Mesendoderm (in vitro differentiated cells): ENCODE measurements at regions not wholly inside any gene's neighbourhood (a gene's known extent, or its start where the extent isn't known, plus 50 kb on each side); places are given as distances from the start of the nearest gene placed in this dataset.

Experiments
- DNase-seq: peaks from one replicate; pipeline ENCODE4 v3.0.0; 2013
- H2AK5ac ChIP-seq: 2 replicates; pipeline ENCODE4 v1.6.1; 2013; ENCODE audit warnings: low read length, inconsistent platforms
- H2BK120ac ChIP-seq: 2 replicates; pipeline ENCODE4 v1.6.1; 2013; ENCODE audit warnings: low read depth, mild to moderate bottlenecking, low read length, moderate library complexity, mixed read lengths
- H2BK15ac ChIP-seq: replicated peaks from 2 replicates; pipeline ENCODE4 v1.6.1; 2013; ENCODE audit warnings: low read depth, mild to moderate bottlenecking, moderate library complexity
- H2BK5ac ChIP-seq: 2 replicates; pipeline ENCODE4 v1.6.1; 2013; ENCODE audit warnings: low read length, inconsistent platforms
- H3K18ac ChIP-seq: 2 replicates; pipeline ENCODE4 v1.6.1; 2013; ENCODE audit warnings: mild to moderate bottlenecking, low read length, mixed read lengths
- H3K23ac ChIP-seq: one replicate; pipeline ENCODE4 v1.6.1; 2013; ENCODE audit warnings: low read length
- H3K27ac ChIP-seq: 2 replicates; pipeline ENCODE4 v1.5.1; 2013; ENCODE audit warnings: low read depth, mild to moderate bottlenecking, inconsistent platforms, low read length, moderate library complexity
- H3K27me3 ChIP-seq: 2 replicates; pipeline ENCODE4 v1.6.1; 2013; ENCODE audit warnings: low read length, control low read depth, mild to moderate bottlenecking, inconsistent platforms; ENCODE audit not compliant: insufficient read depth, poor library complexity
- H3K36me3 ChIP-seq: 2 replicates; pipeline ENCODE4 v1.6.1; 2013; ENCODE audit warnings: low read length, inconsistent platforms; ENCODE audit not compliant: control insufficient read depth, insufficient read depth
- H3K4ac ChIP-seq: one replicate; pipeline ENCODE4 v1.6.1; 2013; ENCODE audit warnings: low read depth, mild to moderate bottlenecking, low read length, moderate library complexity
- H3K4me1 ChIP-seq: 2 replicates; pipeline ENCODE4 v1.6.1; 2013; ENCODE audit warnings: low read depth, low read length, inconsistent platforms; ENCODE audit not compliant: control insufficient read depth
- H3K4me2 ChIP-seq: 2 replicates; pipeline ENCODE4 v1.6.1; 2013; ENCODE audit warnings: low read length
- H3K4me3 ChIP-seq: 2 replicates; pipeline ENCODE4 v1.5.1; 2013; ENCODE audit warnings: mild to moderate bottlenecking, low read length
- H3K56ac ChIP-seq: one replicate; pipeline ENCODE4 v1.6.1; 2013; ENCODE audit warnings: low read length
- H3K79me1 ChIP-seq: 2 replicates; pipeline ENCODE4 v1.6.1; 2013; ENCODE audit warnings: low read length, inconsistent platforms
- H3K79me2 ChIP-seq: 2 replicates; pipeline ENCODE4 v1.6.1; 2013; ENCODE audit warnings: mild to moderate bottlenecking, low read length; ENCODE audit not compliant: control insufficient read depth, insufficient read depth
- H3K9ac ChIP-seq: 2 replicates; pipeline ENCODE4 v1.6.1; 2013; ENCODE audit warnings: low read length, inconsistent platforms
- H4K5ac ChIP-seq: one replicate; pipeline ENCODE4 v1.6.1; 2013; ENCODE audit warnings: low read length
- H4K8ac ChIP-seq: one replicate; pipeline ENCODE4 v1.6.1; 2013; ENCODE audit warnings: low read depth, mild to moderate bottlenecking, control low read depth, low read length, moderate library complexity
- WGBS: extraction: QIAGEN DNeasy Blood & Tissue Kit; methylation state at CpG from one replicate; pipeline ENCODE4 v1.1.7; 2013; ENCODE audit warnings: low lambda C conversion rate, missing lambda C conversion rate; ENCODE audit not compliant: insufficient coverage; ENCODE audit errors: extremely low coverage; 5-methylcytosine and 5-hydroxymethylcytosine counted together

- Histone ChIP-seq H4K5ac (no peak overlapping the region), H3K79me1 (no peaks in the 10 kb centered on the region), H3K79me2 (no peaks in the 10 kb centered on the region), H2BK5ac (no peak overlapping the region), H3K18ac (no peak overlapping the region), H2AK5ac (no peak overlapping the region), H3K36me3 (no peaks in the 10 kb centered on the region), H3K4me3 (no peak overlapping the region), H2BK15ac (no peak overlapping the region), H3K4ac (no peak overlapping the region), H3K4me2 (no peak overlapping the region), H3K27ac (no peak overlapping the region), H3K27me3 (no peaks in the 10 kb centered on the region), H3K9ac (no peak overlapping the region), H3K4me1 (no peaks in the 10 kb centered on the region), H3K56ac (no peak overlapping the region), H3K23ac (no peak overlapping the region), H2BK120ac (no peak overlapping the region), H4K8ac (no peak overlapping the region)
- whole genome bisulfite sequencing, result no CpG with 5 or more reads among the region's 2 CpGs
- DNase-seq, result no peak
Measured at GRCh38 chr4:46684041-46684440, 225.0 kb downstream of the COX7B2 start.

DNA sequence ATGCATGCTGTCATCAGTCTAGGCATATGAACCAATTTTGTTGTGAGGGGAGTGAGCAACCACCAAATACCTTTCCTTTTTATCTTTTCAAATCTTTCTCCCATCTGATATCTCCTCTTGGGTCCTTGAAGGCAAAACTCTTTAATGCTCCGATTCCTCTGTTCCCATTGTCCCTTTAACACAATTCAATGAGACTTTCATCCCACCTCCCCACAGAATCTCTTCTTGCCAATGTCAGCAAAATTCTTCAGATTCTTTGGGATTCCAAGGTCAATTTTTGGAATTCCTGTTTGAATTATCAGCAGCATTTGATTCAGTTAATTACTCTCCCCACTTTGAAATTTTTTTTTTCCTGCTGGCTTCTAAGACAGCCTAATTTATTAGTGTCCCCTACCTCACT lies 232.7 kb downstream of the COX7B2 start:
- Histone ChIP-seq H3K79me1 (no peaks in the 10 kb centered on the region), H2AK5ac (no peak overlapping the region), H3K36me3 (no peaks in the 10 kb centered on the region), H2BK120ac (no peak overlapping the region), H2BK15ac (no peak overlapping the region), H3K4ac (no peak overlapping the region), H3K23ac (no peak overlapping the region), H3K79me2 (no peaks in the 10 kb centered on the region), H4K8ac (no peak overlapping the region), H3K9ac (no peak overlapping the region), H4K5ac (no peak overlapping the region), H3K4me1 (no peaks in the 10 kb centered on the region), H3K4me2 (no peak overlapping the region), H3K18ac (no peak overlapping the region), H3K56ac (no peak overlapping the region), H3K27me3 (no peaks in the 10 kb centered on the region), H3K27ac (no peak overlapping the region), H3K4me3 (no peak overlapping the region), H2BK5ac (no peak overlapping the region)
- peak; percentile 88 for DNase-seq
- no CpG with 5 or more reads among the region's 1 CpG for WGBS

DNA sequence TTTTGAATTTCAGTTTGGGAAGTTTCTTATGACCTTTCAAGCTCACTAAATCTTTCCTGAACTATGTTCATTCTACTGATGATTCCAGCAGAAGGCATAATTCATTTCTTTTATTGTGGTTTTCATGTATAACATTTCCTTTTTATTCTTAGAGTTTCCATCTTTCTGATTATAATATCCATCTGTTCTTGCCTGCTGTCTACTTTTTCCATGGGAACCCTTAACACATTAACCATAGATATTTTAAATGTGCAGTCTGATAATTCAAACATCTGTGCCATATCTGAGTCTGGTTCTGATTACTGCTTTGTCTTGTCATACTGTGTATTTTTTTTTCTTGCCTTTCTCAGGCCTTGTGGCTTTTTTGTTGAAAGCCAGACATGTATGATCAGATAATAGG lies 234.7 kb downstream of the COX7B2 start:
- no peak overlapping the region for H2BK120ac ChIP-seq
- no peak overlapping the region for H3K4ac ChIP-seq
- H4K5ac ChIP-seq, result no peak overlapping the region
- H3K23ac ChIP-seq, result no peak overlapping the region
- H3K36me3 ChIP-seq, result no peaks in the 10 kb centered on the region
- DNase-seq, result no peak
- no peak overlapping the region for H3K18ac ChIP-seq
- no peaks in the 10 kb centered on the region for H3K79me1 ChIP-seq
- H3K79me2 ChIP-seq, result no peaks in the 10 kb centered on the region
- H2AK5ac ChIP-seq, result no peak overlapping the region
- H3K27me3 ChIP-seq, result no peaks in the 10 kb centered on the region
- H3K56ac ChIP-seq, result no peak overlapping the region
- no peak overlapping the region for H4K8ac ChIP-seq
- no peak overlapping the region for H3K4me3 ChIP-seq
- H3K27ac ChIP-seq, result no peak overlapping the region
- no peak overlapping the region for H2BK5ac ChIP-seq
- H3K9ac ChIP-seq, result no peak overlapping the region
- no peaks in the 10 kb centered on the region for H3K4me1 ChIP-seq
- H3K4me2 ChIP-seq, result no peak overlapping the region
- no peak overlapping the region for H2BK15ac ChIP-seq

GRCh38 chr4:46667790-46668189 lies 241.3 kb downstream of the COX7B2 start:
- Histone ChIP-seq H4K5ac (no peak overlapping the region), H3K9ac (no peak overlapping the region)

GRCh38 chr4:46656071-46656470 lies 253.0 kb downstream of the COX7B2 start:
- no peak overlapping the region for H2AK5ac ChIP-seq
- no peak overlapping the region for H2BK120ac ChIP-seq
- WGBS, result no CpG with 5 or more reads among the region's 3 CpGs
- no peak overlapping the region for H3K4me3 ChIP-seq
- no peaks in the 10 kb centered on the region for H3K79me2 ChIP-seq
- no peak overlapping the region for H3K9ac ChIP-seq
- no peaks in the 10 kb centered on the region for H3K79me1 ChIP-seq
- no peak overlapping the region for H4K5ac ChIP-seq
- H3K4me2 ChIP-seq, result no peak overlapping the region
- no peak overlapping the region for H3K4ac ChIP-seq
- no peak overlapping the region for H3K23ac ChIP-seq
- no peak overlapping the region for H2BK15ac ChIP-seq
- H3K4me1 ChIP-seq, result no peaks in the 10 kb centered on the region
- no peaks in the 10 kb centered on the region for H3K36me3 ChIP-seq
- H3K27me3 ChIP-seq, result no peaks in the 10 kb centered on the region
- H3K27ac ChIP-seq, result no peak overlapping the region
- no peak for DNase-seq
- H3K18ac ChIP-seq, result no peak overlapping the region
- no peak overlapping the region for H3K56ac ChIP-seq
- no peak overlapping the region for H4K8ac ChIP-seq
- H2BK5ac ChIP-seq, result no peak overlapping the region

More at GRCh38 chr4:46667790-46668189, 241.3 kb downstream of the COX7B2 start:
- Histone ChIP-seq H2BK15ac (no peak overlapping the region), H3K23ac (no peak overlapping the region), H3K56ac (no peak overlapping the region), H3K79me1 (no peaks in the 10 kb centered on the region), H3K27ac (no peak overlapping the region), H2BK5ac (no peak overlapping the region), H3K27me3 (no peaks in the 10 kb centered on the region), H3K79me2 (no peaks in the 10 kb centered on the region), H3K18ac (no peak overlapping the region), H3K4me3 (no peak overlapping the region), H3K36me3 (no peaks in the 10 kb centered on the region), H2BK120ac (no peak overlapping the region), H3K4me2 (no peak overlapping the region), H4K8ac (no peak overlapping the region), H3K4me1 (no peaks in the 10 kb centered on the region), H3K4ac (no peak overlapping the region), H2AK5ac (no peak overlapping the region)
- WGBS, result no CpG with 5 or more reads among the region's 3 CpGs
- DNase-seq, result no peak

DNA sequence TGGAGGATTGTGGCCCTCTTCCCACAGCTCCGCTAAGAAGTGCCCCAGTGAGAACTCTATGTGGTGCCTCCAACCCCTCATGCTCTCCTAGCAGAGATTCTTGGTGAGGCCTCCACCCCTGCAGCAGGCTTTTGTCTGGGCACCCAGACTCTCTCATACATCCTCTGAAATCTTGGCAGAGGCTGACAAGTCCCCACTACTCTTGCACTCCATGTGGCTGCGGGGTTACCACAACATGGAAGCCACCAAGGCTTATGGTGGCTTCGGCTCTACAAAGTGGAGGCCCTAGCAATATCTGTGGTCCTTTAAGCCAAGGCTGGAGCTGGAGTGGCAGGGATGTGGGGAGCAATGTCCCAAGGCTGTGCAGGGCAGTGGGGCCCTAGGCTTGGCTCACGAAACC lies 255.2 kb downstream of the COX7B2 start:
- no peak overlapping the region for H3K9ac ChIP-seq

More for the DNA sequence above, 255.2 kb downstream of the COX7B2 start:
- H3K79me2 ChIP-seq, result no peaks in the 10 kb centered on the region
- no CpG with 5 or more reads among the region's 4 CpGs for WGBS
- H3K18ac ChIP-seq, result no peak overlapping the region
- H3K4me1 ChIP-seq, result no peaks in the 10 kb centered on the region
- no peak overlapping the region for H3K27ac ChIP-seq
- no peak overlapping the region for H2BK120ac ChIP-seq
- no peak overlapping the region for H2BK5ac ChIP-seq
- no peak overlapping the region for H3K4me2 ChIP-seq
- no peaks in the 10 kb centered on the region for H3K36me3 ChIP-seq
- no peak overlapping the region for H4K8ac ChIP-seq
- no peaks in the 10 kb centered on the region for H3K79me1 ChIP-seq
- no peak overlapping the region for H2BK15ac ChIP-seq
- H3K23ac ChIP-seq, result no peak overlapping the region
- H3K4me3 ChIP-seq, result no peak overlapping the region
- no peaks in the 10 kb centered on the region for H3K27me3 ChIP-seq
- no peak overlapping the region for H2AK5ac ChIP-seq
- H3K56ac ChIP-seq, result no peak overlapping the region
- no peak overlapping the region for H3K4ac ChIP-seq
- H4K5ac ChIP-seq, result no peak overlapping the region
- DNase-seq, result no peak
